ENCODE measurements at regions not wholly inside any gene's neighbourhood (a gene's known extent, or its start where the extent isn't known, plus 50 kb on each side); places are given as distances from the start of the nearest gene placed in this dataset.

GRCh38 chr6:68372991-68373390 lies 262.1 kb upstream of the ADGRB3 start:
- TF ChIP-seq TCF12 (IDR thresholded peaks at IDR 0.05; ENCODE audit: low read depth): no peak
- no peak for TF ChIP-seq EGR1 (IDR thresholded peaks at IDR 0.05)
- no peak for TF ChIP-seq CREB1 (IDR thresholded peaks at IDR 0.05; ENCODE audit: low read depth)
- no peak for TF ChIP-seq MAX (IDR thresholded peaks at IDR 0.05)
- TF ChIP-seq TAF1 (IDR thresholded peaks at IDR 0.05; ENCODE audit: low read depth): no peak
- no peak for TF ChIP-seq FOXM1 (IDR thresholded peaks at IDR 0.05; ENCODE audit: borderline replicate concordance, low read depth)
- TF ChIP-seq YY1 (IDR thresholded peaks at IDR 0.05; ENCODE audit: low read depth): no peak
- no peak for TF ChIP-seq REST (IDR thresholded peaks at IDR 0.05; ENCODE audit: low read depth)
- TF ChIP-seq CEBPB (IDR thresholded peaks at IDR 0.05): no peak
- TF ChIP-seq NFIC (IDR thresholded peaks at IDR 0.05): no peak
- no peak for TF ChIP-seq ZBTB7A (IDR thresholded peaks at IDR 0.05; ENCODE audit: low read depth)
- TF ChIP-seq TEAD4 (IDR thresholded peaks at IDR 0.05): no peak
- TF ChIP-seq USF1 (IDR thresholded peaks at IDR 0.05): no peak
- no peak for TF ChIP-seq EP300 (IDR thresholded peaks at IDR 0.05; ENCODE audit: borderline replicate concordance)
- TF ChIP-seq RAD21 (IDR thresholded peaks at IDR 0.05; ENCODE audit: low read depth): no peak

- TF ChIP-seq CREB1 (IDR thresholded peaks at IDR 0.05; ENCODE audit: low read depth) (no peak), USF1 (IDR thresholded peaks at IDR 0.05) (no peak), MAX (IDR thresholded peaks at IDR 0.05) (no peak), RAD21 (IDR thresholded peaks at IDR 0.05; ENCODE audit: low read depth) (no peak), TAF1 (IDR thresholded peaks at IDR 0.05; ENCODE audit: low read depth) (no peak), FOXM1 (IDR thresholded peaks at IDR 0.05; ENCODE audit: borderline replicate concordance, low read depth) (no peak), YY1 (IDR thresholded peaks at IDR 0.05; ENCODE audit: low read depth) (no peak)
These were observed 266.2 kb upstream of the ADGRB3 start for GRCh38 chr6:68368845-68369244.

- TF ChIP-seq EP300 (IDR thresholded peaks at IDR 0.05; ENCODE audit: borderline replicate concordance): no peak
- no peak for TF ChIP-seq NFIC (IDR thresholded peaks at IDR 0.05)
- no peak for TF ChIP-seq YY1 (IDR thresholded peaks at IDR 0.05; ENCODE audit: low read depth)
- TF ChIP-seq CREB1 (IDR thresholded peaks at IDR 0.05; ENCODE audit: low read depth): no peak
- TF ChIP-seq TAF1 (IDR thresholded peaks at IDR 0.05; ENCODE audit: low read depth): no peak
- TF ChIP-seq CEBPB (IDR thresholded peaks at IDR 0.05): no peak
- no peak for TF ChIP-seq TEAD4 (IDR thresholded peaks at IDR 0.05)
- TF ChIP-seq FOXM1 (IDR thresholded peaks at IDR 0.05; ENCODE audit: borderline replicate concordance, low read depth): no peak
- TF ChIP-seq MAX (IDR thresholded peaks at IDR 0.05): no peak
- TF ChIP-seq USF1 (IDR thresholded peaks at IDR 0.05): no peak
- TF ChIP-seq ZBTB7A (IDR thresholded peaks at IDR 0.05; ENCODE audit: low read depth): no peak
- no peak for TF ChIP-seq TCF12 (IDR thresholded peaks at IDR 0.05; ENCODE audit: low read depth)
- TF ChIP-seq RAD21 (IDR thresholded peaks at IDR 0.05; ENCODE audit: low read depth): no peak
- no peak for TF ChIP-seq REST (IDR thresholded peaks at IDR 0.05; ENCODE audit: low read depth)
These were observed 270.7 kb upstream of the ADGRB3 start for GRCh38 chr6:68364271-68364805.

- TF ChIP-seq RAD21 (IDR thresholded peaks at IDR 0.05; ENCODE audit: low read depth) (peak; percentile 63), EGR1 (IDR thresholded peaks at IDR 0.05) (no peak), TAF1 (IDR thresholded peaks at IDR 0.05; ENCODE audit: low read depth) (no peak), FOXM1 (IDR thresholded peaks at IDR 0.05; ENCODE audit: borderline replicate concordance, low read depth) (no peak)
These were observed 291.2 kb upstream of the ADGRB3 start for GRCh38 chr6:68343901-68344300.

- TF ChIP-seq MAX (IDR thresholded peaks at IDR 0.05): no peak
- no peak for TF ChIP-seq FOXM1 (IDR thresholded peaks at IDR 0.05; ENCODE audit: borderline replicate concordance, low read depth)
- TF ChIP-seq TEAD4 (IDR thresholded peaks at IDR 0.05): no peak
- no peak for TF ChIP-seq EGR1 (IDR thresholded peaks at IDR 0.05)
These were observed 292.8 kb upstream of the ADGRB3 start for GRCh38 chr6:68342286-68342685.
